IMR-90 (cell line): ENCODE measurements at regions not wholly inside any gene's neighbourhood (a gene's known extent, or its start where the extent isn't known, plus 50 kb on each side); places are given as distances from the start of the nearest gene placed in this dataset.
A peak's percentile ranks its signal among the peaks of the same experiment; 100 is the strongest.

Experiments used
- ATAC-seq: fragments of 200-7000 bp; cut with Tn5 transposase; 2 replicates; pipeline ENCODE4 v1.9.1; 2020; ENCODE audit warnings: low read depth, mild to moderate bottlenecking, moderate library complexity
- BruUV-seq: library from RNA; stranded (reverse); fragments of 400-500 nt; replicated peaks from 2 replicates; lab custom pipeline; 2021; lab: Mats Ljungman, UMichigan
- CTCF ChIA-PET: fragments of 300-600 bp; formaldehyde crosslinking; extraction: SDS; loops from one replicate; lab custom pipeline; 2021; ENCODE audit warnings: antibody characterized with exemption; lab: Yijun Ruan, JAX
- POLR2A ChIA-PET: fragments of 300-600 bp; sonication (Branson Sonifier 250); formaldehyde crosslinking; loops from one replicate; lab custom pipeline; 2022; ENCODE audit warnings: antibody characterized with exemption; ENCODE audit not compliant: unreplicated experiment; lab: Charles Lee
- DNase-seq: peaks from one replicate; pipeline ENCODE4 v3.0.0; 2013
- H2AFZ ChIP-seq: replicated peaks from 2 replicates; pipeline ENCODE3; 2013; ENCODE audit warnings: low read length, mild to moderate bottlenecking; ENCODE audit not compliant: poor library complexity
- H2AK5ac ChIP-seq: 2 replicates; pipeline ENCODE4 v1.6.1; 2013; ENCODE audit warnings: low read depth, low read length, inconsistent platforms
- H2AK9ac ChIP-seq: replicated peaks from 2 replicates; pipeline ENCODE3; 2013; ENCODE audit warnings: mild to moderate bottlenecking, low read depth, low read length, moderate library complexity; ENCODE audit not compliant: poor library complexity
- H2BK120ac ChIP-seq: 2 replicates; pipeline ENCODE4 v1.6.1; 2013; ENCODE audit warnings: low read depth, low read length, inconsistent platforms
- H2BK15ac ChIP-seq: 3 replicates; pipeline ENCODE4 v1.6.1; 2013; ENCODE audit warnings: low read depth, low read length, inconsistent platforms
- H2BK20ac ChIP-seq: 2 replicates; pipeline ENCODE4 v1.6.1; 2013; ENCODE audit warnings: low read depth, mild to moderate bottlenecking, inconsistent platforms, low read length, moderate library complexity
- H2BK5ac ChIP-seq: 2 replicates; pipeline ENCODE4 v1.6.1; 2013; ENCODE audit warnings: mild to moderate bottlenecking, low read depth, low read length, inconsistent platforms; ENCODE audit not compliant: poor library complexity, severe bottlenecking
- H3K14ac ChIP-seq: replicated peaks from 2 replicates; pipeline ENCODE4 v1.6.1; 2013; ENCODE audit warnings: low read depth, low read length, inconsistent platforms
- H3K18ac ChIP-seq: 2 replicates; pipeline ENCODE4 v1.6.1; 2013; ENCODE audit warnings: low read depth, low read length, control low read depth
- H3K23ac ChIP-seq: 2 replicates; pipeline ENCODE4 v1.6.1; 2013; ENCODE audit warnings: low read depth, low read length, inconsistent platforms
- H3K27ac ChIP-seq: 2 replicates; pipeline ENCODE4 v1.5.1; 2013; ENCODE audit warnings: mild to moderate bottlenecking, control low read depth, low read length; ENCODE audit not compliant: insufficient read depth
- H3K27me3 ChIP-seq: 2 replicates; pipeline ENCODE4 v1.6.1; 2013; ENCODE audit warnings: low read length; ENCODE audit not compliant: control insufficient read depth, insufficient read depth
- H3K36me3 ChIP-seq: 2 replicates; pipeline ENCODE4 v1.6.1; 2013; ENCODE audit warnings: low read length, mixed read lengths; ENCODE audit not compliant: control insufficient read depth, insufficient read depth
- H3K4ac ChIP-seq: 2 replicates; pipeline ENCODE4 v1.6.1; 2013; ENCODE audit warnings: low read depth, low read length, inconsistent platforms
- H3K4me1 ChIP-seq: 2 replicates; pipeline ENCODE4 v1.6.1; 2013; ENCODE audit warnings: low read length, mixed read lengths; ENCODE audit not compliant: control insufficient read depth, insufficient read depth
- H3K4me2 ChIP-seq: 2 replicates; pipeline ENCODE4 v1.6.1; 2013; ENCODE audit warnings: low read depth, mild to moderate bottlenecking, control low read depth, low read length, moderate library complexity
- H3K4me3 ChIP-seq: 2 replicates; pipeline ENCODE4 v1.5.1; 2013; ENCODE audit warnings: low read depth, mild to moderate bottlenecking, control low read depth, low read length, moderate library complexity; ENCODE audit not compliant: insufficient read depth
- H3K56ac ChIP-seq: 2 replicates; pipeline ENCODE4 v1.6.1; 2013; ENCODE audit warnings: low read length, inconsistent platforms; ENCODE audit not compliant: insufficient read depth; ENCODE audit errors: extremely low read depth
- H3K79me1 ChIP-seq, 2 experiments: 2 replicates each; pipeline ENCODE4 v1.6.1; 2013; ENCODE audit warnings: low read length in 2 of 2, inconsistent platforms in 1 of 2, low read depth in 1 of 2
- H3K9ac ChIP-seq: 2 replicates; pipeline ENCODE4 v1.6.1; 2013; ENCODE audit warnings: low read depth, low read length, control low read depth
- H3K9me1 ChIP-seq: 2 replicates; pipeline ENCODE4 v1.6.1; 2013; ENCODE audit warnings: low read length, inconsistent platforms; ENCODE audit not compliant: insufficient read depth
- H3K9me3 ChIP-seq: 2 replicates; pipeline ENCODE4 v1.6.1; 2013; ENCODE audit warnings: low read length; ENCODE audit not compliant: control insufficient read depth, insufficient read depth
- H4K20me1 ChIP-seq: 2 replicates; pipeline ENCODE4 v1.6.1; 2013; ENCODE audit warnings: low read length, inconsistent platforms; ENCODE audit not compliant: insufficient read depth
- H4K5ac ChIP-seq: 2 replicates; pipeline ENCODE4 v1.6.1; 2013; ENCODE audit warnings: mild to moderate bottlenecking, low read depth, low read length, control low read depth
- H4K8ac ChIP-seq, 2 experiments: 2 replicates each; pipeline ENCODE4 v1.6.1; 2013; ENCODE audit warnings: low read depth in 2 of 2, low read length in 2 of 2, control low read depth in 1 of 2, inconsistent platforms in 1 of 2
- H4K91ac ChIP-seq: 2 replicates; pipeline ENCODE4 v1.6.1; 2013; ENCODE audit warnings: low read depth, low read length, inconsistent platforms; ENCODE audit not compliant: insufficient read depth
- CTCF ChIP-seq: conservative IDR thresholded peaks from 2 replicates; pipeline ENCODE4 v1.5.1; 2012; ENCODE audit warnings: mild to moderate bottlenecking, low read depth, low read length, improper control_type of control experiment
- FOS ChIP-seq: fragments of 150-350 bp; IDR thresholded peaks from 2 replicates; pipeline ENCODE4 v1.6.1; 2016; ENCODE audit warnings: low read depth, low read length
- MAFK ChIP-seq: IDR thresholded peaks from 2 replicates; pipeline ENCODE4 v1.6.1; 2012; ENCODE audit warnings: low read depth, low read length, improper control_type of control experiment
- MXI1 ChIP-seq: IDR thresholded peaks from 2 replicates; pipeline ENCODE4 v1.6.1; 2012; ENCODE audit warnings: low read depth, mild to moderate bottlenecking, low read length, moderate library complexity, borderline replicate concordance
- NFE2L2 ChIP-seq: fragments of 150-350 bp; IDR thresholded peaks from 2 replicates; pipeline ENCODE4 v1.6.1; 2016; ENCODE audit warnings: low read depth, mild to moderate bottlenecking, low read length
- RCOR1 ChIP-seq: IDR thresholded peaks from 2 replicates; pipeline ENCODE4 v1.6.1; 2012; ENCODE audit warnings: mild to moderate bottlenecking, low read length, improper control_type of control experiment; ENCODE audit not compliant: insufficient replicate concordance
- SMC3 ChIP-seq: fragments of 150-350 bp; IDR thresholded peaks from 2 replicates; pipeline ENCODE4 v1.6.1; 2016; ENCODE audit warnings: low read depth, mild to moderate bottlenecking, antibody characterized with exemption, low read length, moderate library complexity
- USF2 ChIP-seq: fragments of 150-350 bp; IDR thresholded peaks from 2 replicates; pipeline ENCODE4 v1.6.1; 2017; ENCODE audit warnings: mild to moderate bottlenecking, antibody characterized with exemption, low read length, low read depth
- WGBS, 2 experiments: methylation state at CpG; one replicate each; pipeline versions ENCODE4 v1.1.5 to v1.1.7; 2013; ENCODE audit warnings: missing lambda C conversion rate in 2 of 2; ENCODE audit not compliant: insufficient read length in 1 of 2; ENCODE audit errors: extremely low coverage in 2 of 2; 5-methylcytosine and 5-hydroxymethylcytosine counted together
- dilution Hi-C: fragments of 300-500 bp; cut with HindIII; formaldehyde crosslinking; loops from one replicate; pipeline ENCODE4 v1.14.3; 2018; ENCODE audit warnings: low sequenced_read_pairs; ENCODE audit not compliant: unreplicated experiment
- in situ Hi-C: fragments of 300-500 bp; cut with MboI; formaldehyde crosslinking; loops from 3 replicates; pipeline ENCODE4 v1.14.3; 2019; ENCODE audit warnings: low sequenced_read_pairs, inconsistent platforms, mixed read lengths
- intact Hi-C: fragments of 100-400 bp; cut with micrococcal nuclease; formaldehyde crosslinking; loops from 2 replicates; pipeline ENCODE4 v1.10.0; 2022

- Histone ChIP-seq H3K9me1 (peaks cover 3% of the 10 kb centered on the region; the same call in 1 of the 2 replicates), H3K23ac (no peak overlapping the region), H3K27me3 (peaks cover 5% of the 10 kb centered on the region), H2BK15ac (no peak overlapping the region), H3K79me1 (no peaks in the 10 kb centered on the region), H2AK5ac (no peak overlapping the region), H3K18ac (no peak overlapping the region), H3K4me3 (no peak overlapping the region), H4K5ac (no peak overlapping the region), H2AFZ (no peak overlapping the region), H3K9ac (no peak overlapping the region), H3K4me2 (no peak overlapping the region), H2AK9ac (no peak overlapping the region), H3K27ac (no peak overlapping the region), H3K14ac (no peak overlapping the region), H3K4ac (no peak overlapping the region), H3K4me1 (no peaks in the 10 kb centered on the region), H2BK20ac (no peak overlapping the region), H3K9me3 (no peaks in the 10 kb centered on the region), H3K56ac (no peak overlapping the region), H4K20me1 (no peaks in the 10 kb centered on the region), H3K36me3 (no peaks in the 10 kb centered on the region), H2BK120ac (no peak overlapping the region), H2BK5ac (no peak overlapping the region), H4K91ac (no peak overlapping the region), H4K8ac (no peak overlapping the region)
- dilution Hi-C loops = no loop called here
- WGBS, 2 experiments = no CpG with 5 or more reads among the region's 3 CpGs
- no TSS peak for BruUV-seq
- ATAC-seq (peak; percentile 17; the same call in 1 of the 2 replicates), DNase-seq (peak; percentile 60)
- intact Hi-C loops = no loop called here
- in situ Hi-C loops = no loop called here
- ChIA-PET POLR2A (no interaction called here), CTCF (interaction anchor here (0.7 kb wide), 1 partner anchor 395 kb away, joined by 3 read pairs; no protein-coding TSS in a partner anchor)
- no peak for TF ChIP-seq MAFK
- TF ChIP-seq RCOR1 = no peak
- TF ChIP-seq SMC3 = no peak
- no peak for TF ChIP-seq NFE2L2
- no peak for TF ChIP-seq FOS
- no peak for TF ChIP-seq USF2
- no peak for TF ChIP-seq CTCF
- no peak for TF ChIP-seq MXI1
These were observed 72.8 kb upstream of the CEP85L start for GRCh38 chr6:118724211-118724610.
